Uterus (tissue), 3 donors: ENCODE measurements at regions not wholly inside any gene's neighbourhood (a gene's known extent, or its start where the extent isn't known, plus 50 kb on each side); places are given as distances from the start of the nearest gene placed in this dataset.

Experiments
- DNase-seq, 2 donors: peaks; one replicate each; pipeline ENCODE4 v3.0.0-alpha.2; 2019 to 2020
- H3K27ac ChIP-seq, 2 donors: fragments of 200-600 bp; sonication (generic); 1 replicate in 1 of 2; 2 replicates in 1 of 2; pipeline ENCODE4 v1.5.1; 2016 to 2018
- H3K27me3 ChIP-seq, 2 donors: fragments of 200-600 bp; sonication (generic); one replicate each; pipeline ENCODE4 v1.5.1; 2018 to 2019; ENCODE audit warnings: control low read depth in 1 of 2
- H3K36me3 ChIP-seq, 2 donors: fragments of 200-600 bp; sonication (generic); one replicate each; pipeline ENCODE4 v1.5.1; 2019; ENCODE audit warnings: control low read depth in 1 of 2
- H3K4me1 ChIP-seq, 2 donors: fragments of 200-600 bp; sonication (generic); one replicate each; pipeline ENCODE4 v1.5.1; 2018 to 2019; ENCODE audit warnings: control low read depth in 1 of 2
- H3K4me3 ChIP-seq, 2 donors: fragments of 200-600 bp; sonication (generic); 1 replicate in 1 of 2; 2 replicates in 1 of 2; pipeline ENCODE4 v1.5.1; 2018 to 2019; ENCODE audit warnings: mild to moderate bottlenecking in 1 of 2
- H3K9me3 ChIP-seq, 2 donors: fragments of 200-600 bp; sonication (generic); one replicate each; pipeline ENCODE4 v1.5.1; 2019; ENCODE audit warnings: control low read depth in 1 of 2
- CTCF ChIP-seq, 4 experiments: fragments of 200-600 bp in 2 of 4; fragments of 450-650 bp in 2 of 4; sonication (generic) in 2 of 4; IDR thresholded peaks; one replicate each; pipeline ENCODE4 v1.5.1; 2016 to 2019; ENCODE audit warnings: antibody characterized with exemption in 4 of 4, mild to moderate bottlenecking in 2 of 4, moderate library complexity in 1 of 4
- POLR2A ChIP-seq, 2 donors: fragments of 450-650 bp; IDR thresholded peaks; one replicate each; pipeline ENCODE4 v1.6.1; 2016; ENCODE audit warnings: antibody characterized with exemption in 2 of 2, mild to moderate bottlenecking in 1 of 2, moderate library complexity in 1 of 2
- intact Hi-C: fragments of 100-400 bp; cut with DNase I; formaldehyde crosslinking; loops from one replicate; pipeline ENCODE4 v1.15.1; 2023; ENCODE audit warnings: low total_unique reads
- donor health status: DM: yes; HTN: yes; CAD: no.

GRCh38 chr10:36507715-36508114 lies 617.7 kb upstream of the ANKRD30A start:
- Histone ChIP-seq H3K4me3 (no peak overlapping the region), H3K4me1 (no peaks in the 10 kb centered on the region), H3K27ac (no peak overlapping the region), H3K9me3 (no peaks in the 10 kb centered on the region), H3K27me3 (no peaks in the 10 kb centered on the region), H3K36me3 (no peaks in the 10 kb centered on the region)
- DNase-seq, result no peak
- intact Hi-C loops, result no loop called here
- no peak for TF ChIP-seq CTCF (IDR thresholded peaks at IDR 0.05)
- no peak for TF ChIP-seq POLR2A (IDR thresholded peaks at IDR 0.05)

- no peaks in the 10 kb centered on the region for H3K9me3 ChIP-seq
- no peak overlapping the region for H3K27ac ChIP-seq
- no peak for DNase-seq
- no peak for TF ChIP-seq POLR2A (IDR thresholded peaks at IDR 0.05)
- TF ChIP-seq CTCF (IDR thresholded peaks at IDR 0.05), result no peak
- intact Hi-C loops, result no loop called here
- no peaks in the 10 kb centered on the region for H3K36me3 ChIP-seq
- no peak overlapping the region for H3K4me3 ChIP-seq
- no peaks in the 10 kb centered on the region for H3K4me1 ChIP-seq
- no peaks in the 10 kb centered on the region for H3K27me3 ChIP-seq
These were observed 618.5 kb upstream of the ANKRD30A start for GRCh38 chr10:36506697-36507496.

- TF ChIP-seq CTCF (IDR thresholded peaks at IDR 0.05) (no peak), POLR2A (IDR thresholded peaks at IDR 0.05) (no peak)
- Histone ChIP-seq H3K4me1 (no peaks in the 10 kb centered on the region), H3K9me3 (no peaks in the 10 kb centered on the region), H3K4me3 (no peak overlapping the region), H3K27me3 (no peaks in the 10 kb centered on the region), H3K27ac (no peak overlapping the region), H3K36me3 (no peaks in the 10 kb centered on the region)
- intact Hi-C loops, result no loop called here
- DNase-seq, result no peak
These were observed 619.1 kb upstream of the ANKRD30A start for GRCh38 chr10:36506261-36506660.

- no peak overlapping the region for H3K27ac ChIP-seq
- intact Hi-C loops, result no loop called here
- H3K27me3 ChIP-seq, result no peaks in the 10 kb centered on the region
- H3K4me1 ChIP-seq, result no peaks in the 10 kb centered on the region
- no peak for DNase-seq
- TF ChIP-seq POLR2A (IDR thresholded peaks at IDR 0.05) (no peak), CTCF (IDR thresholded peaks at IDR 0.05) (no peak)
- no peak overlapping the region for H3K4me3 ChIP-seq
- no peaks in the 10 kb centered on the region for H3K9me3 ChIP-seq
- H3K36me3 ChIP-seq, result no peaks in the 10 kb centered on the region
These were observed 620.6 kb upstream of the ANKRD30A start for GRCh38 chr10:36504758-36505157.

GRCh38 chr10:36500266-36500665 lies 625.1 kb upstream of the ANKRD30A start:
- H3K4me3 ChIP-seq, result no peak overlapping the region
- DNase-seq, result no peak
- no peaks in the 10 kb centered on the region for H3K9me3 ChIP-seq
- no peak overlapping the region for H3K27ac ChIP-seq
- H3K27me3 ChIP-seq, result no peaks in the 10 kb centered on the region
- intact Hi-C loops, result no loop called here
- no peaks in the 10 kb centered on the region for H3K4me1 ChIP-seq
- H3K36me3 ChIP-seq, result no peaks in the 10 kb centered on the region
- no peak for TF ChIP-seq POLR2A (IDR thresholded peaks at IDR 0.05)
- no peak for TF ChIP-seq CTCF (IDR thresholded peaks at IDR 0.05)
